GM12878 (cell line): ENCODE measurements at regions not wholly inside any gene's neighbourhood (a gene's known extent, or its start where the extent isn't known, plus 50 kb on each side); places are given as distances from the start of the nearest gene placed in this dataset.

Experiments
- CBFB ChIP-seq: IDR thresholded peaks from 2 replicates; pipeline ENCODE4 v1.6.1; 2016; ENCODE audit warnings: antibody characterized with exemption, low read depth
- E2F8 ChIP-seq: fragments of 450-650 bp; IDR thresholded peaks from 2 replicates; pipeline ENCODE4 v1.6.1; 2018; ENCODE audit warnings: mild to moderate bottlenecking, low read depth, moderate library complexity; ENCODE audit not compliant: partially characterized antibody
- FOXM1 ChIP-seq: IDR thresholded peaks from 2 replicates; pipeline ENCODE4 v1.6.1; 2012; ENCODE audit warnings: low read depth, mild to moderate bottlenecking, inconsistent platforms, low read length, moderate library complexity
- GABPA ChIP-seq: IDR thresholded peaks from 2 replicates; pipeline ENCODE4 v1.6.1; 2014; ENCODE audit warnings: antibody characterized with exemption, low read depth, mild to moderate bottlenecking, inconsistent platforms
- HDAC6 ChIP-seq: fragments of 200-600 bp; sonication (generic); IDR thresholded peaks from one replicate; pipeline ENCODE4 v1.8.0; 2017; ENCODE audit warnings: antibody characterized with exemption; ENCODE audit not compliant: unreplicated experiment
- HDGF ChIP-seq: fragments of 450-650 bp; IDR thresholded peaks from 2 replicates; pipeline ENCODE4 v1.6.1; 2016; ENCODE audit warnings: antibody characterized with exemption
- IKZF1 ChIP-seq: fragments of 450-650 bp; conservative IDR thresholded peaks from 2 replicates; pipeline ENCODE4 v1.6.1; 2017; ENCODE audit warnings: antibody characterized with exemption, mild to moderate bottlenecking
- IKZF2 ChIP-seq, 2 experiments: fragments of 450-650 bp; IDR thresholded peaks; 2 replicates each; pipeline ENCODE4 v1.6.1; 2017; ENCODE audit warnings: mild to moderate bottlenecking in 2 of 2, moderate library complexity in 2 of 2
- MEF2B ChIP-seq: fragments of 450-650 bp; IDR thresholded peaks from 2 replicates; pipeline ENCODE4 v1.6.1; 2018; ENCODE audit warnings: mild to moderate bottlenecking, moderate library complexity; ENCODE audit not compliant: partially characterized antibody, poor library complexity, severe bottlenecking
- MTA2 ChIP-seq: fragments of 450-650 bp; IDR thresholded peaks from 2 replicates; pipeline ENCODE4 v1.6.1; 2016; ENCODE audit warnings: low read depth, mild to moderate bottlenecking, moderate library complexity
- PML ChIP-seq: IDR thresholded peaks from 2 replicates; pipeline ENCODE4 v1.6.1; 2012; ENCODE audit warnings: low read length, inconsistent platforms
- POU2F2 ChIP-seq: IDR thresholded peaks from 3 replicates; pipeline ENCODE4 v1.6.1; 2011; ENCODE audit warnings: low read depth, mild to moderate bottlenecking, low read length, borderline replicate concordance
- PRDM15 ChIP-seq: fragments of 450-650 bp; formaldehyde crosslinking; IDR thresholded peaks from 2 replicates; pipeline ENCODE4 v1.4.0; 2020; ENCODE audit warnings: mild to moderate bottlenecking, moderate library complexity
- RBBP5 ChIP-seq: fragments of 200-600 bp; sonication (generic); conservative IDR thresholded peaks from 2 replicates; pipeline ENCODE4 v1.6.1; 2016
- RUNX3 ChIP-seq: IDR thresholded peaks from 2 replicates; pipeline ENCODE4 v1.6.1; 2012; ENCODE audit warnings: low read length, inconsistent platforms
- SMAD1 ChIP-seq: fragments of 450-650 bp; IDR thresholded peaks from 2 replicates; pipeline ENCODE4 v1.6.1; 2018; ENCODE audit warnings: mild to moderate bottlenecking, low read depth; ENCODE audit not compliant: partially characterized antibody
- ZBTB33 ChIP-seq: fragments of 450-650 bp; IDR thresholded peaks from 2 replicates; pipeline ENCODE4 v1.6.1; 2017; ENCODE audit warnings: mild to moderate bottlenecking
- TF ChIP-seq, protein P1 (sequence below): fragments of 450-650 bp; conservative IDR thresholded peaks from 2 replicates; pipeline ENCODE4 v1.6.1; 2017; ENCODE audit warnings: mild to moderate bottlenecking, moderate library complexity

- no peak for TF ChIP-seq PRDM15
- no peak for TF ChIP-seq HDGF
- TF ChIP-seq FOXM1 = no peak
- TF ChIP-seq IKZF2 (IDR thresholded peaks at IDR 0.05) = peak in 1 of 2 experiments; percentile 22; a peak in 1 of 4 replicates
- no peak for TF ChIP-seq HDAC6
- no peak; the same call in 2 of the 3 replicates for TF ChIP-seq POU2F2
- TF ChIP-seq RUNX3 = peak; percentile 5; the same call in 1 of the 2 replicates
- TF ChIP-seq MTA2 = no peak
- no peak for TF ChIP-seq CBFB
- no peak for TF ChIP-seq MEF2B
- no peak for TF ChIP-seq ZBTB33
- no peak for TF ChIP-seq IKZF1
- TF ChIP-seq GABPA = no peak
- peak; percentile 1; the same call in 1 of the 2 replicates for TF ChIP-seq PML
- no peak for TF ChIP-seq SMAD1
- TF ChIP-seq, protein P1, sequence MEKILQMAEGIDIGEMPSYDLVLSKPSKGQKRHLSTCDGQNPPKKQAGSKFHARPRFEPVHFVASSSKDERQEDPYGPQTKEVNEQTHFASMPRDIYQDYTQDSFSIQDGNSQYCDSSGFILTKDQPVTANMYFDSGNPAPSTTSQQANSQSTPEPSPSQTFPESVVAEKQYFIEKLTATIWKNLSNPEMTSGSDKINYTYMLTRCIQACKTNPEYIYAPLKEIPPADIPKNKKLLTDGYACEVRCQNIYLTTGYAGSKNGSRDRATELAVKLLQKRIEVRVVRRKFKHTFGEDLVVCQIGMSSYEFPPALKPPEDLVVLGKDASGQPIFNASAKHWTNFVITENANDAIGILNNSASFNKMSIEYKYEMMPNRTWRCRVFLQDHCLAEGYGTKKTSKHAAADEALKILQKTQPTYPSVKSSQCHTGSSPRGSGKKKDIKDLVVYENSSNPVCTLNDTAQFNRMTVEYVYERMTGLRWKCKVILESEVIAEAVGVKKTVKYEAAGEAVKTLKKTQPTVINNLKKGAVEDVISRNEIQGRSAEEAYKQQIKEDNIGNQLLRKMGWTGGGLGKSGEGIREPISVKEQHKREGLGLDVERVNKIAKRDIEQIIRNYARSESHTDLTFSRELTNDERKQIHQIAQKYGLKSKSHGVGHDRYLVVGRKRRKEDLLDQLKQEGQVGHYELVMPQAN = 0 out of 2 replicates have a peak, but pooled peaks have one; percentile 4
- no peak for TF ChIP-seq RBBP5
- TF ChIP-seq E2F8 = no peak
Observed at GRCh38 chr6:26159357-26160273, 72.4 kb downstream of the HFE start (continued).
